Neural progenitor cell (in vitro differentiated cells): ENCODE measurements at regions not wholly inside any gene's neighbourhood (a gene's known extent, or its start where the extent isn't known, plus 50 kb on each side); places are given as distances from the start of the nearest gene placed in this dataset.
"Not testable (repeated sequence)": the region's sequence is repeated elsewhere in the genome, so short reads cannot be mapped to it uniquely, and the experiment has no call there.

Experiments used
- CTCF ChIP-seq: fragments of 200-600 bp; sonication (generic); IDR thresholded peaks from 2 replicates; pipeline ENCODE4 v1.5.1; 2017; ENCODE audit warnings: antibody characterized with exemption, mild to moderate bottlenecking
- EZH2 ChIP-seq: fragments of 200-600 bp; sonication (generic); IDR thresholded peaks from 2 replicates; pipeline ENCODE4 v1.6.1; 2017; ENCODE audit warnings: antibody characterized with exemption, mild to moderate bottlenecking, moderate library complexity
- EZH2phosphoT487 ChIP-seq: fragments of 200-600 bp; sonication (generic); IDR thresholded peaks from 2 replicates; pipeline ENCODE4 v1.6.1; 2017; ENCODE audit warnings: antibody characterized with exemption

DNA sequence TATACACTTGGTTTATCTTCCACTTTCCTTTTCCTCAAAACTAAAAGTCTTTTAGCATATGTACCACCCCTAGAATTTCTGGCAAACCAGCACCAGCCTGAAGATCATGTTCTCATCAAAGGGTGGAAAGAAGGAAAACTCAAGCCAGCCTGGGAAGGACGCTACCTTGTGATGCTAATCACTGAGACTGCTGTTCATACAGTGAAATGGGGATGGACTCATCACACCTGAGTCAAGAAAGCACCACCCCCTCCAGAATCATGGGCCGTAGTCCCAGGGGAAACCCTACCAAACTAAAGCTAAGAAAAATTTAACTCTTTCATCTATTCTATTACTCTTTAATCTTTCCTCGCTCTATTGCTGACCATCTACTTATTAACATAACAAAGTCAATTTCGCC, 595.9 kb upstream of the AADAT start:
- TF ChIP-seq CTCF, EZH2, EZH2phosphoT487: not testable (repeated sequence)
